SH-SY5Y (cell line): ENCODE measurements at regions not wholly inside any gene's neighbourhood (a gene's known extent, or its start where the extent isn't known, plus 50 kb on each side); places are given as distances from the start of the nearest gene placed in this dataset.

Experiments
- GATA2 ChIP-seq: IDR thresholded peaks from 2 replicates; pipeline ENCODE4 v1.6.1; 2011; ENCODE audit warnings: mild to moderate bottlenecking, low read depth, low read length
- GATA3 ChIP-seq: IDR thresholded peaks from 2 replicates; pipeline ENCODE4 v1.6.1; 2011; ENCODE audit warnings: low read depth, mild to moderate bottlenecking, low read length, moderate library complexity

DNA sequence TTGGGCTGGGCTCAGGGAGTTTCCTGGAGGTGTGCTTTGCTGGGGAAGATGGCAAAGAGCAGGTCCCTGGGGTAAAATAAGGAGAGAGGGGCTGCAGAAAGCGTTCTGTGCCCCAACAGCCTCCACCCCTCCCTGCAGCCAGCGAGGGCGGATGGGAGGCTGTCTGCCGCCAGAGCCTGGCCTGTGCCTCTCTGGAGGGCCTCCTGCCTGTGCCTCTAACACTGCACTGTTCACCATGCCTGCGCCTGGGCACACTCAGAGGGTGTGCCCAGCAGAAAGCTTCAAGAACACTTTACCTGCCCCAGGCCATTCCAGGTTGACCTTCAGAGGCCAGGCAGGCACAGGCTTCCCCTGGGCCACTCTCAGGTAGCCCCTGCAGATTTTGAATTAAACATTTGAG lies 77.7 kb upstream of the KLF13 start:
- TF ChIP-seq GATA3, result no peak
- no peak for TF ChIP-seq GATA2
